Prostate gland (tissue), 2 donors: ENCODE measurements at regions not wholly inside any gene's neighbourhood (a gene's known extent, or its start where the extent isn't known, plus 50 kb on each side); places are given as distances from the start of the nearest gene placed in this dataset.

Experiments used
- POLR2A ChIP-seq: fragments of 450-650 bp; IDR thresholded peaks from one replicate; pipeline ENCODE4 v1.6.1; 2016; ENCODE audit warnings: antibody characterized with exemption, mild to moderate bottlenecking
- TF ChIP-seq, protein P1 (sequence below), 4 experiments: fragments of 200-600 bp in 2 of 4; fragments of 450-650 bp in 2 of 4; sonication (generic) in 2 of 4; IDR thresholded peaks; 1 replicate in 3 of 4; 2 replicates in 1 of 4; pipeline ENCODE4 v1.5.1; 2016 to 2019; ENCODE audit warnings: antibody characterized with exemption in 4 of 4, mild to moderate bottlenecking in 2 of 4, moderate library complexity in 2 of 4

DNA sequence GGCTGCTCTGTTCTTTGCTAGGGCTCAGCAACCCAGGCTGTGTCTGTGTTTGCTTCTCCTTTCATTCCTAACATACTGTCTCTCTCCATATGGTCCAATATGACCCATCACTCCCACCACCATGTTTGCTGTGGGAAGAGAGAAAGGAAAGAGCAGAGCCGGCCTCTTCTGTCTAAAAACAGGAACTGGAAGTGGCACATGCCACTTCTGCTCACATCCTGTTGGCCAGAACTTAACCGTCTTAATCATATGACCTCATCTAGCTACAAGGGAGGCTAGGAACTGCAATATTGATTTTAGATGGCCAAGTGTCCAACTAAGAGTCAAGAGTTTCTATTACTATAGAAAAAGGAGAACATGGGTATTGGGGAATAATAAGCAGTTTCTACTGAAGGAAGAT, 212.5 kb upstream of the CHD6 start:
- TF ChIP-seq, protein P1, sequence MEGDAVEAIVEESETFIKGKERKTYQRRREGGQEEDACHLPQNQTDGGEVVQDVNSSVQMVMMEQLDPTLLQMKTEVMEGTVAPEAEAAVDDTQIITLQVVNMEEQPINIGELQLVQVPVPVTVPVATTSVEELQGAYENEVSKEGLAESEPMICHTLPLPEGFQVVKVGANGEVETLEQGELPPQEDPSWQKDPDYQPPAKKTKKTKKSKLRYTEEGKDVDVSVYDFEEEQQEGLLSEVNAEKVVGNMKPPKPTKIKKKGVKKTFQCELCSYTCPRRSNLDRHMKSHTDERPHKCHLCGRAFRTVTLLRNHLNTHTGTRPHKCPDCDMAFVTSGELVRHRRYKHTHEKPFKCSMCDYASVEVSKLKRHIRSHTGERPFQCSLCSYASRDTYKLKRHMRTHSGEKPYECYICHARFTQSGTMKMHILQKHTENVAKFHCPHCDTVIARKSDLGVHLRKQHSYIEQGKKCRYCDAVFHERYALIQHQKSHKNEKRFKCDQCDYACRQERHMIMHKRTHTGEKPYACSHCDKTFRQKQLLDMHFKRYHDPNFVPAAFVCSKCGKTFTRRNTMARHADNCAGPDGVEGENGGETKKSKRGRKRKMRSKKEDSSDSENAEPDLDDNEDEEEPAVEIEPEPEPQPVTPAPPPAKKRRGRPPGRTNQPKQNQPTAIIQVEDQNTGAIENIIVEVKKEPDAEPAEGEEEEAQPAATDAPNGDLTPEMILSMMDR (IDR thresholded peaks at IDR 0.05) = no peak
- no peak for TF ChIP-seq POLR2A
